K562 (cell line): ENCODE measurements at regions not wholly inside any gene's neighbourhood (a gene's known extent, or its start where the extent isn't known, plus 50 kb on each side); places are given as distances from the start of the nearest gene placed in this dataset.

Experiments
- BRCA1 ChIP-seq, 2 experiments: fragments of 450-650 bp in 1 of 2; sonication (generic) in 1 of 2; formaldehyde crosslinking in 1 of 2; IDR thresholded peaks; 2 replicates each; pipeline versions ENCODE4 v1.5.0 to v1.6.1; 2017 to 2020; ENCODE audit warnings: mild to moderate bottlenecking in 1 of 2, missing genetic modification reagents in 1 of 2
- ELF1 ChIP-seq: fragments of 200-800 bp; sonication (Bioruptor generic); IDR thresholded peaks from 2 replicates; pipeline ENCODE4 v1.6.1; 2016; ENCODE audit warnings: missing genetic modification characterization, missing compliant biosample characterization
- EP300 ChIP-seq: IDR thresholded peaks from 2 replicates; pipeline ENCODE4 v1.6.1; 2012; ENCODE audit warnings: low read length, improper control_type of control experiment
- MAFF ChIP-seq: IDR thresholded peaks from 2 replicates; pipeline ENCODE4 v1.6.1; 2012; ENCODE audit warnings: low read length, improper control_type of control experiment
- NFYB ChIP-seq: IDR thresholded peaks from 2 replicates; pipeline ENCODE4 v1.6.1; 2011; ENCODE audit warnings: mild to moderate bottlenecking, moderate library complexity; ENCODE audit not compliant: insufficient read length; ENCODE audit errors: extremely low read depth
- NR2F6 ChIP-seq: fragments of 450-650 bp; formaldehyde crosslinking; IDR thresholded peaks from 2 replicates; pipeline ENCODE4 v1.4.0; 2020; ENCODE audit warnings: mild to moderate bottlenecking
- NR3C1 ChIP-seq: sonication (generic); formaldehyde crosslinking; IDR thresholded peaks from 2 replicates; pipeline ENCODE4 v1.8.1; 2022; ENCODE audit warnings: missing genetic modification reagents
- PTTG1 ChIP-seq: fragments of 450-650 bp; IDR thresholded peaks from 2 replicates; pipeline ENCODE4 v1.6.1; 2016; ENCODE audit warnings: low read depth, mild to moderate bottlenecking, missing genetic modification characterization, missing compliant biosample characterization
- TBL1XR1 ChIP-seq, 2 experiments: IDR thresholded peaks; 2 replicates each; pipeline ENCODE4 v1.6.1; 2012; ENCODE audit warnings: improper control_type of control experiment in 2 of 2, low read length in 2 of 2, mild to moderate bottlenecking in 1 of 2
- TF ChIP-seq, protein P1 (sequence below), 3 experiments: IDR thresholded peaks in 2 of 3; conservative IDR thresholded peaks in 1 of 3; 2 replicates each; pipeline ENCODE4 v1.5.1; 2011 to 2012; ENCODE audit warnings: low read length in 3 of 3, mild to moderate bottlenecking in 3 of 3, control low read depth in 2 of 3, improper control_type of control experiment in 1 of 3, inconsistent platforms in 1 of 3, low read depth in 1 of 3, mixed read lengths in 1 of 3, moderate library complexity in 1 of 3; ENCODE audit not compliant: insufficient read depth in 2 of 3

DNA sequence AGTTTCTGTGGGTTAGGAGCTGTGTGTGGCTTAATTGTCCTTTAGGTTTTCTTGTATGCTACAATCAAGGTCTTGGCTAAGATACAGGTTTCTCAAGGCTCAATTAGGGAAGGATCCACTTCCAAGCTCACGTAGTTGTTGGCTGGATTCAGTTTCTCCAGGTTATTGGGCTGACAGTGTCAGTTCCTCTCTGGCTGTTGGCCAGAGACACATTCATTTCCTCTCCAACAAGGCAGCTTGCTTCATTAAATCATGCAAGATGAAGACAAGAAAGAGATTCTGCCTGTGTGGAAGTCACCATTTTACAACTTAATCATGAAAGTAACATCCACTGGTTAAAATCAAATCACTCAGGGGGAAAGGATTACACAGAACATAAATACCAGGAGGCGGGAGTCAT is 275.7 kb upstream of the KIF2A start:
- TF ChIP-seq MAFF (no peak), NR2F6 (CRISPR knock-in tag) (no peak), BRCA1 (IDR thresholded peaks at IDR 0.05) (no peak), BRCA1 (CRISPR knock-in tag; IDR thresholded peaks at IDR 0.05) (no peak), EP300 (no peak), NR3C1 (CRISPR knock-in tag) (no peak), ELF1 (tag) (no peak), PTTG1 (tag) (no peak), NFYB (no peak), TBL1XR1 (IDR thresholded peaks at IDR 0.05; ENCODE audit: low read length in 2 of 2) (no peak)
- TF ChIP-seq, protein P1, sequence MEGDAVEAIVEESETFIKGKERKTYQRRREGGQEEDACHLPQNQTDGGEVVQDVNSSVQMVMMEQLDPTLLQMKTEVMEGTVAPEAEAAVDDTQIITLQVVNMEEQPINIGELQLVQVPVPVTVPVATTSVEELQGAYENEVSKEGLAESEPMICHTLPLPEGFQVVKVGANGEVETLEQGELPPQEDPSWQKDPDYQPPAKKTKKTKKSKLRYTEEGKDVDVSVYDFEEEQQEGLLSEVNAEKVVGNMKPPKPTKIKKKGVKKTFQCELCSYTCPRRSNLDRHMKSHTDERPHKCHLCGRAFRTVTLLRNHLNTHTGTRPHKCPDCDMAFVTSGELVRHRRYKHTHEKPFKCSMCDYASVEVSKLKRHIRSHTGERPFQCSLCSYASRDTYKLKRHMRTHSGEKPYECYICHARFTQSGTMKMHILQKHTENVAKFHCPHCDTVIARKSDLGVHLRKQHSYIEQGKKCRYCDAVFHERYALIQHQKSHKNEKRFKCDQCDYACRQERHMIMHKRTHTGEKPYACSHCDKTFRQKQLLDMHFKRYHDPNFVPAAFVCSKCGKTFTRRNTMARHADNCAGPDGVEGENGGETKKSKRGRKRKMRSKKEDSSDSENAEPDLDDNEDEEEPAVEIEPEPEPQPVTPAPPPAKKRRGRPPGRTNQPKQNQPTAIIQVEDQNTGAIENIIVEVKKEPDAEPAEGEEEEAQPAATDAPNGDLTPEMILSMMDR (IDR thresholded peaks at IDR 0.05 in 2 of 3, conservative IDR thresholded peaks at IDR 0.05 in 1 of 3; ENCODE audit: insufficient read depth in 2 of 3, low read depth in 1 of 3, low read length in 3 of 3), result no peak
